ENCODE measurements at regions not wholly inside any gene's neighbourhood (a gene's known extent, or its start where the extent isn't known, plus 50 kb on each side); places are given as distances from the start of the nearest gene placed in this dataset.

GRCh38 chr12:69030321-69030720, 97.3 kb upstream of the CPM start:
- TF ChIP-seq, protein P1, sequence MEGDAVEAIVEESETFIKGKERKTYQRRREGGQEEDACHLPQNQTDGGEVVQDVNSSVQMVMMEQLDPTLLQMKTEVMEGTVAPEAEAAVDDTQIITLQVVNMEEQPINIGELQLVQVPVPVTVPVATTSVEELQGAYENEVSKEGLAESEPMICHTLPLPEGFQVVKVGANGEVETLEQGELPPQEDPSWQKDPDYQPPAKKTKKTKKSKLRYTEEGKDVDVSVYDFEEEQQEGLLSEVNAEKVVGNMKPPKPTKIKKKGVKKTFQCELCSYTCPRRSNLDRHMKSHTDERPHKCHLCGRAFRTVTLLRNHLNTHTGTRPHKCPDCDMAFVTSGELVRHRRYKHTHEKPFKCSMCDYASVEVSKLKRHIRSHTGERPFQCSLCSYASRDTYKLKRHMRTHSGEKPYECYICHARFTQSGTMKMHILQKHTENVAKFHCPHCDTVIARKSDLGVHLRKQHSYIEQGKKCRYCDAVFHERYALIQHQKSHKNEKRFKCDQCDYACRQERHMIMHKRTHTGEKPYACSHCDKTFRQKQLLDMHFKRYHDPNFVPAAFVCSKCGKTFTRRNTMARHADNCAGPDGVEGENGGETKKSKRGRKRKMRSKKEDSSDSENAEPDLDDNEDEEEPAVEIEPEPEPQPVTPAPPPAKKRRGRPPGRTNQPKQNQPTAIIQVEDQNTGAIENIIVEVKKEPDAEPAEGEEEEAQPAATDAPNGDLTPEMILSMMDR (IDR thresholded peaks at IDR 0.05), result no peak
- no peak for TF ChIP-seq POLR2A (IDR thresholded peaks at IDR 0.05)
